ENCODE measurements at regions not wholly inside any gene's neighbourhood (a gene's known extent, or its start where the extent isn't known, plus 50 kb on each side); places are given as distances from the start of the nearest gene placed in this dataset.

- TF ChIP-seq CTCF (IDR thresholded peaks at IDR 0.05 in 2 of 3, conservative IDR thresholded peaks at IDR 0.05 in 1 of 3; ENCODE audit: insufficient read depth in 2 of 3, low read depth in 1 of 3, low read length in 3 of 3): no peak
- no peak for TF ChIP-seq EZH2 (IDR thresholded peaks at IDR 0.05; ENCODE audit: borderline replicate concordance, low read depth, low read length)
- TF ChIP-seq GTF2E2 (tag; IDR thresholded peaks at IDR 0.05): no peak
- TF ChIP-seq HMGN3 (IDR thresholded peaks at IDR 0.05; ENCODE audit: borderline replicate concordance, extremely low read depth, insufficient read length, low read depth, low read length): no peak
- no peak for TF ChIP-seq ZNF239 (CRISPR knock-in tag; IDR thresholded peaks at IDR 0.05)
Observed at GRCh38 chr1:192522673-192523072, 52.9 kb upstream of the RGS1 start (continued).

- POLR2A ChIA-PET: interaction anchor here (0.8 kb wide), 1 partner anchor 118 kb away, joined by 4 read pairs; no protein-coding TSS in a partner anchor
- Histone ChIP-seq H3K27ac (ENCODE audit: extremely low read depth, low read depth, low read length) (no peak overlapping the region), H3K9ac (ENCODE audit: insufficient read depth in 1 of 2, low read depth in 2 of 2, low read length in 2 of 2) (no peak overlapping the region), H3K36me3 (ENCODE audit: control insufficient read depth, insufficient read depth, low read length) (no peaks in the 10 kb centered on the region), H3K79me2 (ENCODE audit: control insufficient read depth, insufficient read depth, low read length) (no peaks in the 10 kb centered on the region), H3K9me1 (ENCODE audit: control insufficient read depth, insufficient read depth, low read length) (no peaks in the 10 kb centered on the region), H3K4me2 (ENCODE audit: insufficient read depth, low read length) (no peak overlapping the region), H3K4me1 (replicated peaks in 1 of 2; ENCODE audit: control insufficient read depth in 2 of 2, insufficient read depth in 2 of 2, low read length in 2 of 2) (no peaks in the 10 kb centered on the region), H3K9me3 (replicated peaks; ENCODE audit: control insufficient read depth, insufficient read depth, low read depth, low read length) (no peaks in the 10 kb centered on the region), H2AFZ (ENCODE audit: low read depth, low read length) (no peak overlapping the region), H3K27me3 (ENCODE audit: control insufficient read depth in 2 of 2, insufficient read depth in 2 of 2, low read length in 2 of 2) (no peaks in the 10 kb centered on the region), H3K4me3 (no peak overlapping the region), H4K20me1 (replicated peaks; ENCODE audit: control insufficient read depth, insufficient read depth, low read length) (no peaks in the 10 kb centered on the region)
- ATAC-seq (no peak), FAIRE-seq (no peak), DNase-seq (ENCODE audit: extremely low read depth in 1 of 4, low spot score in 3 of 4) (no peak)
- TF ChIP-seq RBM14 (IDR thresholded peaks at IDR 0.05; ENCODE audit: borderline replicate concordance, insufficient read depth, low read depth, low read length): no peak
- no peak for TF ChIP-seq RFX5 (IDR thresholded peaks at IDR 0.05; ENCODE audit: low read depth, low read length)
- no peak for TF ChIP-seq SAP30 (IDR thresholded peaks at IDR 0.05; ENCODE audit: borderline replicate concordance, insufficient read depth, low read depth, low read length, poor library complexity, severe bottlenecking)
- no peak for TF ChIP-seq POU5F1 (IDR thresholded peaks at IDR 0.05; ENCODE audit: borderline replicate concordance, low read depth, low read length, partially characterized antibody)
- no peak for TF ChIP-seq KDM2B (CRISPR knock-in tag; IDR thresholded peaks at IDR 0.05)
- no TSS peak for BruUV-seq (replicated peaks)
- CTCF ChIA-PET (ENCODE audit: low intra/inter-chr PET ratio): no interaction called here
- in situ Hi-C loops (cut with MboI): no loop called here
- intact Hi-C loops (cut with micrococcal nuclease): no loop called here
- 0% methylated on average over 1 of the region's 1 CpG for WGBS (ENCODE audit: insufficient coverage, low coverage, missing lambda C conversion rate)
Observed at GRCh38 chr1:192524223-192524622, 51.4 kb upstream of the RGS1 start.

All from K562 (cell line).